HCT116 (cell line): ENCODE measurements at regions not wholly inside any gene's neighbourhood (a gene's known extent, or its start where the extent isn't known, plus 50 kb on each side); places are given as distances from the start of the nearest gene placed in this dataset.

Experiments
- CBX3 ChIP-seq: IDR thresholded peaks from 2 replicates; pipeline ENCODE4 v1.6.1; 2012; ENCODE audit warnings: low read depth
- CEBPB ChIP-seq: IDR thresholded peaks from 2 replicates; pipeline ENCODE4 v1.6.1; 2012; ENCODE audit warnings: low read depth
- EZH2phosphoT487 ChIP-seq: fragments of 200-600 bp; IDR thresholded peaks from 2 replicates; pipeline ENCODE4 v1.6.1; 2018; ENCODE audit warnings: antibody characterized with exemption, borderline replicate concordance
- JUND ChIP-seq: IDR thresholded peaks from 2 replicates; pipeline ENCODE4 v1.6.1; 2012
- POLR2A ChIP-seq: IDR thresholded peaks from 2 replicates; pipeline ENCODE4 v1.7.0; 2011; ENCODE audit warnings: borderline replicate concordance; ENCODE audit not compliant: insufficient read depth, insufficient read length; ENCODE audit errors: extremely low read depth
- POLR2AphosphoS5 ChIP-seq: IDR thresholded peaks from 2 replicates; pipeline ENCODE4 v1.6.1; 2011; ENCODE audit warnings: mild to moderate bottlenecking, low read depth, low read length, moderate library complexity
- RAD21 ChIP-seq: IDR thresholded peaks from 2 replicates; pipeline ENCODE4 v1.6.1; 2012; ENCODE audit warnings: low read depth, mild to moderate bottlenecking
- YY1 ChIP-seq: IDR thresholded peaks from 2 replicates; pipeline ENCODE4 v1.6.1; 2011; ENCODE audit warnings: low read length, low read depth, moderate library complexity, mild to moderate bottlenecking; ENCODE audit not compliant: insufficient replicate concordance; ENCODE audit errors: extremely low read depth
- TF ChIP-seq, protein P1 (sequence below): IDR thresholded peaks from 2 replicates; pipeline ENCODE4 v1.6.1; 2011; ENCODE audit warnings: mild to moderate bottlenecking, low read length, moderate library complexity; ENCODE audit not compliant: insufficient replicate concordance; ENCODE audit errors: extremely low read depth
- TF ChIP-seq, protein P2 (sequence below), 3 experiments: fragments of 200-600 bp in 1 of 3; sonication (generic) in 1 of 3; IDR thresholded peaks in 2 of 3; conservative IDR thresholded peaks in 1 of 3; 2 replicates each; pipeline ENCODE4 v1.5.1; 2012 to 2017; ENCODE audit warnings: low read depth in 2 of 3, low read length in 2 of 3, antibody characterized with exemption in 1 of 3, borderline replicate concordance in 1 of 3, control low read depth in 1 of 3, mild to moderate bottlenecking in 1 of 3, mixed read lengths in 1 of 3, mixed run types in 1 of 3, moderate library complexity in 1 of 3; ENCODE audit not compliant: insufficient read depth in 1 of 3
- TF ChIP-seq, protein P3 (sequence below): IDR thresholded peaks from 2 replicates; pipeline ENCODE4 v1.6.1; 2012; ENCODE audit warnings: low read depth
- TF ChIP-seq, protein P4 (sequence below): IDR thresholded peaks from 2 replicates; pipeline ENCODE4 v1.6.1; 2012

DNA sequence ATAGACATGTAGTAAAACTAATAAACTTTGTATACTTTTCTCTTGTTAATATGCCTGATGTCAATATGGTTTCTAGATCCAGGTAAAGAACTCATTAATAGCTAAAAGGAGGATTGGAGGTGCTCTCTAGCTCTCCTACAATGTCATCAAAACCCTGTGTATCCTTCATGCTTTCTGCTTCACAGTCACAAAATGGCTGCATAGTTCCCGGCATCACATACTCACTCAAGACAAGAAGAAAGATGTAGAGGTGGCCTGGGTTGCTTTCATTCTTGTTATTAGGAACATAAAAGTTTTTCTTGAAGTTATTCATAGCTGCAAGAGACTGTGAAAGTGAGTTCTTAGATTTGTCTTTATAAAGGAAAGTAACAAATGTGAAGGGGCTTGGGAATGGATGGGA, 149.7 kb upstream of the EEPD1 start:
- TF ChIP-seq, protein P1, sequence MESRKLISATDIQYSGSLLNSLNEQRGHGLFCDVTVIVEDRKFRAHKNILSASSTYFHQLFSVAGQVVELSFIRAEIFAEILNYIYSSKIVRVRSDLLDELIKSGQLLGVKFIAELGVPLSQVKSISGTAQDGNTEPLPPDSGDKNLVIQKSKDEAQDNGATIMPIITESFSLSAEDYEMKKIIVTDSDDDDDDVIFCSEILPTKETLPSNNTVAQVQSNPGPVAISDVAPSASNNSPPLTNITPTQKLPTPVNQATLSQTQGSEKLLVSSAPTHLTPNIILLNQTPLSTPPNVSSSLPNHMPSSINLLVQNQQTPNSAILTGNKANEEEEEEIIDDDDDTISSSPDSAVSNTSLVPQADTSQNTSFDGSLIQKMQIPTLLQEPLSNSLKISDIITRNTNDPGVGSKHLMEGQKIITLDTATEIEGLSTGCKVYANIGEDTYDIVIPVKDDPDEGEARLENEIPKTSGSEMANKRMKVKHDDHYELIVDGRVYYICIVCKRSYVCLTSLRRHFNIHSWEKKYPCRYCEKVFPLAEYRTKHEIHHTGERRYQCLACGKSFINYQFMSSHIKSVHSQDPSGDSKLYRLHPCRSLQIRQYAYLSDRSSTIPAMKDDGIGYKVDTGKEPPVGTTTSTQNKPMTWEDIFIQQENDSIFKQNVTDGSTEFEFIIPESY: no peak
- TF ChIP-seq, protein P2, sequence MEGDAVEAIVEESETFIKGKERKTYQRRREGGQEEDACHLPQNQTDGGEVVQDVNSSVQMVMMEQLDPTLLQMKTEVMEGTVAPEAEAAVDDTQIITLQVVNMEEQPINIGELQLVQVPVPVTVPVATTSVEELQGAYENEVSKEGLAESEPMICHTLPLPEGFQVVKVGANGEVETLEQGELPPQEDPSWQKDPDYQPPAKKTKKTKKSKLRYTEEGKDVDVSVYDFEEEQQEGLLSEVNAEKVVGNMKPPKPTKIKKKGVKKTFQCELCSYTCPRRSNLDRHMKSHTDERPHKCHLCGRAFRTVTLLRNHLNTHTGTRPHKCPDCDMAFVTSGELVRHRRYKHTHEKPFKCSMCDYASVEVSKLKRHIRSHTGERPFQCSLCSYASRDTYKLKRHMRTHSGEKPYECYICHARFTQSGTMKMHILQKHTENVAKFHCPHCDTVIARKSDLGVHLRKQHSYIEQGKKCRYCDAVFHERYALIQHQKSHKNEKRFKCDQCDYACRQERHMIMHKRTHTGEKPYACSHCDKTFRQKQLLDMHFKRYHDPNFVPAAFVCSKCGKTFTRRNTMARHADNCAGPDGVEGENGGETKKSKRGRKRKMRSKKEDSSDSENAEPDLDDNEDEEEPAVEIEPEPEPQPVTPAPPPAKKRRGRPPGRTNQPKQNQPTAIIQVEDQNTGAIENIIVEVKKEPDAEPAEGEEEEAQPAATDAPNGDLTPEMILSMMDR (IDR thresholded peaks at IDR 0.05 in 2 of 3, conservative IDR thresholded peaks at IDR 0.05 in 1 of 3; ENCODE audit: borderline replicate concordance in 1 of 3, insufficient read depth in 1 of 3, low read depth in 2 of 3, low read length in 2 of 3): no peak
- TF ChIP-seq CEBPB (no peak), JUND (no peak), RAD21 (no peak), POLR2A (no peak), YY1 (no peak), POLR2AphosphoS5 (no peak), EZH2phosphoT487 (no peak), CBX3 (no peak)
- TF ChIP-seq, protein P3, sequence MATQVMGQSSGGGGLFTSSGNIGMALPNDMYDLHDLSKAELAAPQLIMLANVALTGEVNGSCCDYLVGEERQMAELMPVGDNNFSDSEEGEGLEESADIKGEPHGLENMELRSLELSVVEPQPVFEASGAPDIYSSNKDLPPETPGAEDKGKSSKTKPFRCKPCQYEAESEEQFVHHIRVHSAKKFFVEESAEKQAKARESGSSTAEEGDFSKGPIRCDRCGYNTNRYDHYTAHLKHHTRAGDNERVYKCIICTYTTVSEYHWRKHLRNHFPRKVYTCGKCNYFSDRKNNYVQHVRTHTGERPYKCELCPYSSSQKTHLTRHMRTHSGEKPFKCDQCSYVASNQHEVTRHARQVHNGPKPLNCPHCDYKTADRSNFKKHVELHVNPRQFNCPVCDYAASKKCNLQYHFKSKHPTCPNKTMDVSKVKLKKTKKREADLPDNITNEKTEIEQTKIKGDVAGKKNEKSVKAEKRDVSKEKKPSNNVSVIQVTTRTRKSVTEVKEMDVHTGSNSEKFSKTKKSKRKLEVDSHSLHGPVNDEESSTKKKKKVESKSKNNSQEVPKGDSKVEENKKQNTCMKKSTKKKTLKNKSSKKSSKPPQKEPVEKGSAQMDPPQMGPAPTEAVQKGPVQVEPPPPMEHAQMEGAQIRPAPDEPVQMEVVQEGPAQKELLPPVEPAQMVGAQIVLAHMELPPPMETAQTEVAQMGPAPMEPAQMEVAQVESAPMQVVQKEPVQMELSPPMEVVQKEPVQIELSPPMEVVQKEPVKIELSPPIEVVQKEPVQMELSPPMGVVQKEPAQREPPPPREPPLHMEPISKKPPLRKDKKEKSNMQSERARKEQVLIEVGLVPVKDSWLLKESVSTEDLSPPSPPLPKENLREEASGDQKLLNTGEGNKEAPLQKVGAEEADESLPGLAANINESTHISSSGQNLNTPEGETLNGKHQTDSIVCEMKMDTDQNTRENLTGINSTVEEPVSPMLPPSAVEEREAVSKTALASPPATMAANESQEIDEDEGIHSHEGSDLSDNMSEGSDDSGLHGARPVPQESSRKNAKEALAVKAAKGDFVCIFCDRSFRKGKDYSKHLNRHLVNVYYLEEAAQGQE: no peak
- TF ChIP-seq, protein P4, sequence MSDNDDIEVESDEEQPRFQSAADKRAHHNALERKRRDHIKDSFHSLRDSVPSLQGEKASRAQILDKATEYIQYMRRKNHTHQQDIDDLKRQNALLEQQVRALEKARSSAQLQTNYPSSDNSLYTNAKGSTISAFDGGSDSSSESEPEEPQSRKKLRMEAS: no peak
